CD4-positive, alpha-beta T cell (primary cell): ENCODE measurements at regions not wholly inside any gene's neighbourhood (a gene's known extent, or its start where the extent isn't known, plus 50 kb on each side); places are given as distances from the start of the nearest gene placed in this dataset.

Source experiments
- ATAC-seq: fragments of 200-7000 bp; cut with Tn5 transposase; one replicate; pipeline ENCODE4 v1.10.0; 2022; ENCODE audit warnings: mild to moderate bottlenecking; ENCODE audit not compliant: poor library complexity
- CTCF ChIA-PET: fragments of 350-600 bp; sonication (Branson Sonifier 250); formaldehyde crosslinking; loops from one replicate; lab custom pipeline; 2021; ENCODE audit warnings: antibody characterized with exemption, inconsistent platforms; lab: Charles Lee
- POLR2A ChIA-PET: fragments of 350-600 bp; sonication (Branson Sonifier 250); formaldehyde crosslinking; loops from one replicate; lab custom pipeline; 2021; ENCODE audit warnings: antibody characterized with exemption, inconsistent platforms; lab: Charles Lee
- DNase-seq, 14 experiments: peaks; one replicate each; pipeline ENCODE4 v3.0.0-alpha.2; 2013 to 2020; ENCODE audit warnings: mixed read lengths in 2 of 14
- H3K27ac ChIP-seq, 2 donors: one replicate each; pipeline versions ENCODE4 v1.5.1 to v1.7.0; 2013; ENCODE audit warnings: low read length in 2 of 2, low read depth in 1 of 2, mild to moderate bottlenecking in 1 of 2
- H3K27me3 ChIP-seq, 2 experiments: 1 replicate in 1 of 2; 2 replicates in 1 of 2; pipeline versions ENCODE4 v1.6.1 to v1.7.0; 2013; ENCODE audit warnings: low read length in 2 of 2, control low read depth in 1 of 2, mild to moderate bottlenecking in 1 of 2, moderate library complexity in 1 of 2; ENCODE audit not compliant: insufficient read depth in 2 of 2, control insufficient read depth in 1 of 2
- H3K36me3 ChIP-seq: one replicate; pipeline ENCODE4 v1.6.1; 2013; ENCODE audit warnings: low read length, control low read depth; ENCODE audit not compliant: insufficient read depth
- H3K4me1 ChIP-seq: one replicate; pipeline ENCODE4 v1.6.1; 2013; ENCODE audit warnings: low read length, control low read depth; ENCODE audit not compliant: insufficient read depth
- H3K4me3 ChIP-seq: one replicate; pipeline ENCODE4 v1.5.1; 2013; ENCODE audit warnings: mild to moderate bottlenecking, low read length, moderate library complexity
- H3K9me3 ChIP-seq, 2 experiments: 1 replicate in 1 of 2; 2 replicates in 1 of 2; pipeline versions ENCODE4 v1.6.1 to v1.7.0; 2013; ENCODE audit warnings: low read length in 2 of 2, mild to moderate bottlenecking in 2 of 2, control low read depth in 1 of 2, moderate library complexity in 1 of 2; ENCODE audit not compliant: control insufficient read depth in 1 of 2, insufficient read depth in 1 of 2
- H3K27ac Mint-ChIP-seq: one replicate; pipeline ENCODE4 v1.8.0; 2020; ENCODE audit warnings: mixed read lengths
- H3K27me3 Mint-ChIP-seq: one replicate; pipeline ENCODE4 v1.8.0; 2021; ENCODE audit warnings: mixed read lengths
- H3K36me3 Mint-ChIP-seq: one replicate; pipeline ENCODE4 v1.8.0; 2021; ENCODE audit warnings: low read depth, mixed read lengths
- H3K4me1 Mint-ChIP-seq: one replicate; pipeline ENCODE4 v1.8.0; 2021; ENCODE audit warnings: low read depth, mixed read lengths
- H3K4me3 Mint-ChIP-seq: one replicate; pipeline ENCODE4 v1.8.0; 2020; ENCODE audit warnings: mild to moderate bottlenecking, mixed read lengths
- H3K9me3 Mint-ChIP-seq: one replicate; pipeline ENCODE4 v1.8.0; 2020; ENCODE audit warnings: mixed read lengths
- CTCF ChIP-seq: fragments of 200-600 bp; IDR thresholded peaks from one replicate; pipeline ENCODE4 v1.8.0; 2022; ENCODE audit warnings: antibody characterized with exemption, mild to moderate bottlenecking
- intact Hi-C, 2 experiments: fragments of 100-400 bp; cut with DNase I in 1 of 2; cut with micrococcal nuclease in 1 of 2; formaldehyde crosslinking; loops; one replicate each; pipeline versions ENCODE4 v1.15.1 to v1.9.0; 2023 to 2025; cut with DNase I, micrococcal nuclease

- H3K36me3 ChIP-seq = no peaks in the 10 kb centered on the region
- intact Hi-C loops = no loop called here
- no peak for ATAC-seq
- CTCF ChIA-PET = no interaction called here
- H3K36me3 Mint-ChIP-seq = no peaks in the 10 kb centered on the region
- POLR2A ChIA-PET = no interaction called here
- H3K27me3 Mint-ChIP-seq = peaks cover 12% of the 10 kb centered on the region
- H3K27ac Mint-ChIP-seq = no peak overlapping the region
- DNase-seq = no peak
- no peak overlapping the region for H3K4me3 ChIP-seq
- H3K9me3 Mint-ChIP-seq = no peaks in the 10 kb centered on the region
- no peaks in the 10 kb centered on the region for H3K4me1 Mint-ChIP-seq
- H3K27ac ChIP-seq = no peak overlapping the region
- H3K27me3 ChIP-seq = no peaks in the 10 kb centered on the region
- TF ChIP-seq CTCF = no peak
- no peaks in the 10 kb centered on the region for H3K9me3 ChIP-seq
- no peaks in the 10 kb centered on the region for H3K4me1 ChIP-seq
- H3K4me3 Mint-ChIP-seq = no peak overlapping the region
These were observed 75.6 kb upstream of the KAZN start for GRCh38 chr1:14522926-14523241.

GRCh38 chr1:14524826-14525636 lies 73.5 kb upstream of the KAZN start:
- POLR2A ChIA-PET = no interaction called here
- intact Hi-C loops = no loop called here
- peaks cover 6% of the 10 kb centered on the region for H3K27me3 Mint-ChIP-seq

GRCh38 chr1:14529475-14529874 lies 69.0 kb upstream of the KAZN start:
- intact Hi-C loops = no loop called here
- H3K4me1 ChIP-seq = no peaks in the 10 kb centered on the region
- CTCF ChIA-PET = no interaction called here

More at GRCh38 chr1:14524826-14525636, 73.5 kb upstream of the KAZN start:
- no peaks in the 10 kb centered on the region for H3K36me3 ChIP-seq
- Mint-ChIP-seq H3K9me3 (no peaks in the 10 kb centered on the region), H3K36me3 (no peaks in the 10 kb centered on the region), H3K4me3 (no peak overlapping the region), H3K4me1 (no peaks in the 10 kb centered on the region), H3K27ac (no peak overlapping the region)
- ATAC-seq (no peak), DNase-seq (no peak)
- H3K27me3 ChIP-seq = no peaks in the 10 kb centered on the region
- TF ChIP-seq CTCF = no peak
- no peaks in the 10 kb centered on the region for H3K4me1 ChIP-seq
- CTCF ChIA-PET = no interaction called here
- no peak overlapping the region for H3K4me3 ChIP-seq
- H3K9me3 ChIP-seq = peaks cover 0 to 3% of the 10 kb centered on the region in 2 experiments
- no peak overlapping the region for H3K27ac ChIP-seq

More at GRCh38 chr1:14529475-14529874, 69.0 kb upstream of the KAZN start:
- TF ChIP-seq CTCF = no peak
- H3K27ac ChIP-seq = no peak overlapping the region
- peaks cover 0 to 3% of the 10 kb centered on the region in 2 experiments for H3K9me3 ChIP-seq
- no peak overlapping the region for H3K27ac Mint-ChIP-seq
- H3K27me3 ChIP-seq = no peaks in the 10 kb centered on the region
- DNase-seq (no peak), ATAC-seq (no peak)
- no peaks in the 10 kb centered on the region for H3K4me1 Mint-ChIP-seq
- no peaks in the 10 kb centered on the region for H3K27me3 Mint-ChIP-seq
- H3K4me3 Mint-ChIP-seq = no peak overlapping the region
- no peak overlapping the region for H3K4me3 ChIP-seq
- H3K36me3 ChIP-seq = no peaks in the 10 kb centered on the region
- H3K36me3 Mint-ChIP-seq = no peaks in the 10 kb centered on the region
- POLR2A ChIA-PET = no interaction called here
- H3K9me3 Mint-ChIP-seq = no peaks in the 10 kb centered on the region
